ENCODE measurements at regions not wholly inside any gene's neighbourhood (a gene's known extent, or its start where the extent isn't known, plus 50 kb on each side); places are given as distances from the start of the nearest gene placed in this dataset.

DNA sequence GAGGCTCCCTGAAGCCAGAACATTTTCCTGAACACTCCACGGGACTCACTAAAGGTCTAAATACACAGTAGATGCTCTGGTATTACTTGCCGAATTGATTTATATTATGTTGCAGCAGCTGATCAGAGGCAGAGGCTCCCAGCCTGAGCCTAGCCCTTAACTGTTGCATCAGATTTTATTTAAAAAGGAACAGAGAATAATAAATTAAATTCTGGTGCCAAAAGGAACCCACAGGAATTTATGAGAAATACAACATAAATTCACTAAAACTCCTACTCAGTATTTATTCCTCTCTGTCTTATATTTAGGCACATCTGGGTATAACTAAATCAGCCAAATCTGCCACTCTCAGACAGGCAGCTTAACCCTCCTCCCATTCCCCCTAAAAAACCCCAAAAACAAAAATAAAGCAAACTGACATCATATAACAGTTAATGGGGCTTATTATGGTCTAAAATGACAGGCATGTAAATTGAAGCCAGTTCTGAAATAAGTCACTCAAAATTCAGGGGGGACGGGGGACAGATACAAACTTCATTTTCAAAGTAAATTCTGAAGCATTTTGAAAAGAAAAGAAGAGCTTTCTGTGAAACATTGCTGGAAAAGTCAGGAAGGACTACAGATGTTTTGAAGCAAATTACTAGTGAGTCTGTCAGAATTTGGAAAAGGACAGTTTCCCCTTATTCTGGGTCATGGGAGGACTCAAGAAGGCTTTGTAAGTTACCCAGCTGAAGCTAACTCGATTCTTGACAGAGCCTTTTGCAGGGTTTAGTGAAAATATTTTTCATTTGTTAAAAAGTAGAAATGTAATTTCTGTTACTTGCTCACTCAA is 53.8 kb upstream of the CORO2B start:
- intact Hi-C loops (cut with DNase I), result no loop called here
- no peaks in the 10 kb centered on the region for H3K9me3 ChIP-seq
- no peak overlapping the region for H3K4me3 ChIP-seq
- TF ChIP-seq EP300 (IDR thresholded peaks at IDR 0.05) (no peak), POLR2A (IDR thresholded peaks at IDR 0.05) (no peak)
- TF ChIP-seq, protein P1, sequence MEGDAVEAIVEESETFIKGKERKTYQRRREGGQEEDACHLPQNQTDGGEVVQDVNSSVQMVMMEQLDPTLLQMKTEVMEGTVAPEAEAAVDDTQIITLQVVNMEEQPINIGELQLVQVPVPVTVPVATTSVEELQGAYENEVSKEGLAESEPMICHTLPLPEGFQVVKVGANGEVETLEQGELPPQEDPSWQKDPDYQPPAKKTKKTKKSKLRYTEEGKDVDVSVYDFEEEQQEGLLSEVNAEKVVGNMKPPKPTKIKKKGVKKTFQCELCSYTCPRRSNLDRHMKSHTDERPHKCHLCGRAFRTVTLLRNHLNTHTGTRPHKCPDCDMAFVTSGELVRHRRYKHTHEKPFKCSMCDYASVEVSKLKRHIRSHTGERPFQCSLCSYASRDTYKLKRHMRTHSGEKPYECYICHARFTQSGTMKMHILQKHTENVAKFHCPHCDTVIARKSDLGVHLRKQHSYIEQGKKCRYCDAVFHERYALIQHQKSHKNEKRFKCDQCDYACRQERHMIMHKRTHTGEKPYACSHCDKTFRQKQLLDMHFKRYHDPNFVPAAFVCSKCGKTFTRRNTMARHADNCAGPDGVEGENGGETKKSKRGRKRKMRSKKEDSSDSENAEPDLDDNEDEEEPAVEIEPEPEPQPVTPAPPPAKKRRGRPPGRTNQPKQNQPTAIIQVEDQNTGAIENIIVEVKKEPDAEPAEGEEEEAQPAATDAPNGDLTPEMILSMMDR (IDR thresholded peaks at IDR 0.05), result no peak
- no peak overlapping the region for H3K27ac ChIP-seq
- no peaks in the 10 kb centered on the region for H3K36me3 ChIP-seq
- 14% methylated on average over 4 of the region's 4 CpGs for WGBS, 3 donors
- no peaks in the 10 kb centered on the region for H3K27me3 ChIP-seq
- no peak for DNase-seq
- no peaks in the 10 kb centered on the region for H3K4me1 ChIP-seq (ENCODE audit: insufficient read depth)

- Histone ChIP-seq H3K36me3 (no peaks in the 10 kb centered on the region), H3K9me3 (no peaks in the 10 kb centered on the region), H3K27me3 (no peaks in the 10 kb centered on the region), H3K27ac (no peak overlapping the region), H3K4me1 (ENCODE audit: insufficient read depth) (no peaks in the 10 kb centered on the region), H3K4me3 (no peak overlapping the region)
- DNase-seq, result no peak
- TF ChIP-seq EP300 (IDR thresholded peaks at IDR 0.05) (no peak), POLR2A (IDR thresholded peaks at IDR 0.05) (no peak)
- TF ChIP-seq, protein P1 (IDR thresholded peaks at IDR 0.05), result no peak
- intact Hi-C loops (cut with DNase I), result no loop called here
- 53 to 72% (median 65%) methylated on average over 3 of the region's 3 CpGs for WGBS, 3 donors
These were observed 53.0 kb upstream of the CORO2B start for GRCh38 chr15:68525815-68526214.

DNA sequence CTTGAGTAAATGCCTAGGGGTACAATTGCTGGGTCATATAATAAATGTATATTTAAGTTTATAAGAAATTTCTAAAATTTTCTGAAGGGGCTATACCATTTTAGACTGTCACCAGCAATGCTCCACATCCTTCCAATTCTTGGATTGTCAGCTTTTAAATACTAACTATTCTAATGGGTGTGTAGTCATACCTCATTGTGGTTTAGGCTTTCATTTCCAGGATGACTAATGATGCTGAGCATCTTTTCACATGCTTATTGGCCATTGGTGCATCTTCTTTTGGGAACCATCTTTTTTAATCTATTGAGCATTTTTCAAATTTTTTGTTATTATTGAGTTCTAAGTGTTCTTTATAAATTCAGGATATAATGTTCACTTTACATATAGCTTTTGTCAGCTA is 52.5 kb upstream of the CORO2B start:
- Histone ChIP-seq H3K27ac (no peak overlapping the region), H3K4me1 (ENCODE audit: insufficient read depth) (no peaks in the 10 kb centered on the region), H3K27me3 (no peaks in the 10 kb centered on the region), H3K4me3 (no peak overlapping the region), H3K36me3 (no peaks in the 10 kb centered on the region), H3K9me3 (no peaks in the 10 kb centered on the region)
- intact Hi-C loops (cut with DNase I), result no loop called here
- no peak for DNase-seq
- no peak for TF ChIP-seq POLR2A (IDR thresholded peaks at IDR 0.05)
- TF ChIP-seq EP300 (IDR thresholded peaks at IDR 0.05), result no peak
- TF ChIP-seq, protein P1 (IDR thresholded peaks at IDR 0.05), result no peak

GRCh38 chr15:68526784-68527183 is 52.0 kb upstream of the CORO2B start:
- intact Hi-C loops (cut with DNase I), result no loop called here
- no peak for DNase-seq
- TF ChIP-seq, protein P1 (IDR thresholded peaks at IDR 0.05), result no peak
- TF ChIP-seq POLR2A (IDR thresholded peaks at IDR 0.05), result no peak
- no peak for TF ChIP-seq EP300 (IDR thresholded peaks at IDR 0.05)
- no peaks in the 10 kb centered on the region for H3K4me1 ChIP-seq (ENCODE audit: insufficient read depth)
- no peaks in the 10 kb centered on the region for H3K27me3 ChIP-seq
- H3K27ac ChIP-seq, result no peak overlapping the region
- H3K36me3 ChIP-seq, result no peaks in the 10 kb centered on the region
- no peak overlapping the region for H3K4me3 ChIP-seq
- H3K9me3 ChIP-seq, result no peaks in the 10 kb centered on the region
- WGBS, 3 donors, result 95 to 99% (median 98%) methylated on average over 2 of the region's 2 CpGs
